OCI-LY7 (cell line): ENCODE measurements at regions not wholly inside any gene's neighbourhood (a gene's known extent, or its start where the extent isn't known, plus 50 kb on each side); places are given as distances from the start of the nearest gene placed in this dataset.

Experiments
- BruUV-seq: library from RNA; stranded (reverse); fragments of 400-500 nt; replicated peaks from 2 replicates; lab custom pipeline; 2021; lab: Mats Ljungman, UMichigan
- CTCF ChIA-PET: fragments of 300-600 bp; sonication (Branson Sonifier 250); formaldehyde crosslinking; loops from one replicate; lab custom pipeline; 2022; ENCODE audit warnings: antibody characterized with exemption; ENCODE audit not compliant: unreplicated experiment; lab: Charles Lee
- POLR2A ChIA-PET: fragments of 300-600 bp; sonication (Branson Sonifier 250); formaldehyde crosslinking; loops from one replicate; lab custom pipeline; 2022; ENCODE audit warnings: antibody characterized with exemption; lab: Charles Lee
- DNase-seq: peaks from one replicate; pipeline ENCODE4 v3.0.0-alpha.2; 2015; ENCODE audit warnings: low spot score
- H2AFZ ChIP-seq: fragments of 200-600 bp; sonication (generic), shearing (Covaris generic); 2 replicates; pipeline ENCODE4 v1.6.1; 2014; ENCODE audit warnings: mild to moderate bottlenecking, antibody characterized with exemption, low read length, moderate library complexity
- H3K27ac ChIP-seq: fragments of 200-600 bp; sonication (generic); 2 replicates; pipeline ENCODE4 v1.5.1; 2014; ENCODE audit warnings: mixed run types, low read depth, mild to moderate bottlenecking, moderate library complexity, low read length, inconsistent platforms; ENCODE audit not compliant: poor library complexity, severe bottlenecking
- H3K36me3 ChIP-seq: fragments of 200-600 bp; sonication (generic); 2 replicates; pipeline ENCODE4 v1.6.1; 2014; ENCODE audit warnings: mild to moderate bottlenecking, antibody characterized with exemption, low read length, moderate library complexity, mixed read lengths; ENCODE audit not compliant: insufficient read depth
- H3K4me1 ChIP-seq: fragments of 200-600 bp; sonication (generic); 2 replicates; pipeline ENCODE4 v1.5.1; 2014; ENCODE audit warnings: mild to moderate bottlenecking, low read length; ENCODE audit not compliant: insufficient read depth, poor library complexity, severe bottlenecking
- H3K4me2 ChIP-seq: fragments of 200-600 bp; sonication (generic); 2 replicates; pipeline ENCODE4 v1.6.1; 2014; ENCODE audit warnings: mild to moderate bottlenecking, low read length
- H3K4me3 ChIP-seq: fragments of 200-600 bp; sonication (generic); 2 replicates; pipeline ENCODE4 v1.5.1; 2014; ENCODE audit warnings: mild to moderate bottlenecking, low read depth, low read length; ENCODE audit not compliant: poor library complexity, severe bottlenecking
- H3K79me2 ChIP-seq: fragments of 200-600 bp; sonication (generic); 2 replicates; pipeline ENCODE4 v1.6.1; 2016; ENCODE audit warnings: low read depth, mild to moderate bottlenecking, low read length, moderate library complexity, mixed read lengths; ENCODE audit not compliant: insufficient read depth
- H3K9me2 ChIP-seq: fragments of 200-600 bp; sonication (generic); 2 replicates; pipeline ENCODE4 v1.6.1; 2016; ENCODE audit warnings: mild to moderate bottlenecking, low read length, mixed read lengths; ENCODE audit not compliant: insufficient read depth
- H3K9me3 ChIP-seq: fragments of 200-600 bp; sonication (generic); 2 replicates; pipeline ENCODE4 v1.6.1; 2014; ENCODE audit warnings: mild to moderate bottlenecking, mixed run types, low read length, mixed read lengths
- H4K20me1 ChIP-seq: fragments of 200-600 bp; sonication (generic); 2 replicates; pipeline ENCODE4 v1.6.1; 2014; ENCODE audit warnings: mild to moderate bottlenecking, antibody characterized with exemption, low read length, moderate library complexity, mixed read lengths; ENCODE audit not compliant: insufficient read depth
- CTCF ChIP-seq: fragments of 200-600 bp; sonication (generic); conservative IDR thresholded peaks from 2 replicates; pipeline ENCODE4 v1.5.1; 2014; ENCODE audit warnings: mild to moderate bottlenecking, antibody characterized with exemption, low read length, moderate library complexity, mixed read lengths
- EZH2phosphoT487 ChIP-seq: fragments of 200-600 bp; sonication (generic); IDR thresholded peaks from 2 replicates; pipeline ENCODE4 v1.6.1; 2018; ENCODE audit warnings: low read depth, borderline replicate concordance, mild to moderate bottlenecking, mixed run types, antibody characterized with exemption, low read length, moderate library complexity, mixed read lengths
- intact Hi-C: fragments of 100-400 bp; cut with micrococcal nuclease; formaldehyde crosslinking; loops from one replicate; pipeline ENCODE4 v1.10.0; 2022; ENCODE audit not compliant: unreplicated experiment

- H3K4me1 ChIP-seq = no peaks in the 10 kb centered on the region
- CTCF ChIA-PET = no interaction called here
- no peak overlapping the region for H3K27ac ChIP-seq
- no peaks in the 10 kb centered on the region for H3K9me3 ChIP-seq
- H3K79me2 ChIP-seq = no peaks in the 10 kb centered on the region
- intact Hi-C loops = loop anchor here (5.0 kb wide), 1 partner anchor 255 kb away; no protein-coding TSS in a partner anchor
- no peaks in the 10 kb centered on the region for H4K20me1 ChIP-seq
- BruUV-seq = no TSS peak
- H3K4me2 ChIP-seq = no peak overlapping the region
- H3K36me3 ChIP-seq = no peaks in the 10 kb centered on the region
- DNase-seq = no peak
- no peak overlapping the region for H3K4me3 ChIP-seq
- no peak overlapping the region for H2AFZ ChIP-seq
- no peak for TF ChIP-seq CTCF
- TF ChIP-seq EZH2phosphoT487 = no peak
- POLR2A ChIA-PET = interaction anchor here (0.6 kb wide), 1 partner anchor 13 kb away, joined by 3 read pairs; no protein-coding TSS in a partner anchor
- no peaks in the 10 kb centered on the region for H3K9me2 ChIP-seq
Measured at GRCh38 chrX:47752685-47753084, 84.0 kb upstream of the ZNF81 start.

GRCh38 chrX:47751670-47752069 is 85.0 kb upstream of the ZNF81 start:
- CTCF ChIA-PET = interaction anchor here (0.5 kb wide), 1 partner anchor 121 kb away, joined by 4 read pairs; no protein-coding TSS in a partner anchor
- TF ChIP-seq EZH2phosphoT487 = no peak
- TF ChIP-seq CTCF = peak; percentile 52
- Histone ChIP-seq H4K20me1 (no peaks in the 10 kb centered on the region), H3K36me3 (no peaks in the 10 kb centered on the region), H3K27ac (no peak overlapping the region), H2AFZ (no peak overlapping the region), H3K9me3 (no peaks in the 10 kb centered on the region), H3K4me1 (no peaks in the 10 kb centered on the region), H3K4me3 (no peak overlapping the region), H3K79me2 (no peaks in the 10 kb centered on the region), H3K9me2 (no peaks in the 10 kb centered on the region), H3K4me2 (no peak overlapping the region)
- intact Hi-C loops = loop anchor here (5.0 kb wide), 1 partner anchor 254 kb away; no protein-coding TSS in a partner anchor
- POLR2A ChIA-PET = interaction anchor here (1.0 kb wide), 1 partner anchor 154 kb away, joined by 5 read pairs; no protein-coding TSS in a partner anchor
- peak; percentile 18 for DNase-seq
- no TSS peak for BruUV-seq

- Histone ChIP-seq H2AFZ (no peak overlapping the region), H3K4me1 (no peaks in the 10 kb centered on the region), H3K9me2 (no peaks in the 10 kb centered on the region), H3K36me3 (no peaks in the 10 kb centered on the region), H3K9me3 (no peaks in the 10 kb centered on the region), H4K20me1 (no peaks in the 10 kb centered on the region), H3K27ac (no peak overlapping the region), H3K79me2 (no peaks in the 10 kb centered on the region), H3K4me3 (no peak overlapping the region), H3K4me2 (no peak overlapping the region)
- CTCF ChIA-PET = no interaction called here
- no peak for DNase-seq
- TF ChIP-seq CTCF (no peak), EZH2phosphoT487 (no peak)
- no TSS peak for BruUV-seq
- intact Hi-C loops = no loop called here
- POLR2A ChIA-PET = interaction anchor here (0.6 kb wide), 1 partner anchor 1474 kb away, joined by 3 read pairs; no protein-coding TSS in a partner anchor
Measured at GRCh38 chrX:47749185-47749967, 87.3 kb upstream of the ZNF81 start.
